ENCODE measurements at regions not wholly inside any gene's neighbourhood (a gene's known extent, or its start where the extent isn't known, plus 50 kb on each side); places are given as distances from the start of the nearest gene placed in this dataset.
"Not testable (repeated sequence)": the region's sequence is repeated elsewhere in the genome, so short reads cannot be mapped to it uniquely, and the experiment has no call there.

GRCh38 chr16:9165681-9166080 lies 74.2 kb downstream of the HAPSTR1 start:
- no peak overlapping the region for H3K4me3 ChIP-seq (ENCODE audit: low read depth in 1 of 3, low read length in 3 of 3)
- TF ChIP-seq, protein P1, sequence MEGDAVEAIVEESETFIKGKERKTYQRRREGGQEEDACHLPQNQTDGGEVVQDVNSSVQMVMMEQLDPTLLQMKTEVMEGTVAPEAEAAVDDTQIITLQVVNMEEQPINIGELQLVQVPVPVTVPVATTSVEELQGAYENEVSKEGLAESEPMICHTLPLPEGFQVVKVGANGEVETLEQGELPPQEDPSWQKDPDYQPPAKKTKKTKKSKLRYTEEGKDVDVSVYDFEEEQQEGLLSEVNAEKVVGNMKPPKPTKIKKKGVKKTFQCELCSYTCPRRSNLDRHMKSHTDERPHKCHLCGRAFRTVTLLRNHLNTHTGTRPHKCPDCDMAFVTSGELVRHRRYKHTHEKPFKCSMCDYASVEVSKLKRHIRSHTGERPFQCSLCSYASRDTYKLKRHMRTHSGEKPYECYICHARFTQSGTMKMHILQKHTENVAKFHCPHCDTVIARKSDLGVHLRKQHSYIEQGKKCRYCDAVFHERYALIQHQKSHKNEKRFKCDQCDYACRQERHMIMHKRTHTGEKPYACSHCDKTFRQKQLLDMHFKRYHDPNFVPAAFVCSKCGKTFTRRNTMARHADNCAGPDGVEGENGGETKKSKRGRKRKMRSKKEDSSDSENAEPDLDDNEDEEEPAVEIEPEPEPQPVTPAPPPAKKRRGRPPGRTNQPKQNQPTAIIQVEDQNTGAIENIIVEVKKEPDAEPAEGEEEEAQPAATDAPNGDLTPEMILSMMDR (IDR thresholded peaks at IDR 0.05; ENCODE audit: low read depth, low read length, missing input control) = no peak
- TF ChIP-seq HNF4G (IDR thresholded peaks at IDR 0.05) (no peak), RXRA (IDR thresholded peaks at IDR 0.05) (no peak), MAX (IDR thresholded peaks at IDR 0.05) (no peak), FOXA1 (IDR thresholded peaks at IDR 0.05) (no peak), REST (IDR thresholded peaks at IDR 0.05) (no peak), ZBTB33 (IDR thresholded peaks at IDR 0.05) (no peak), HNF4A (conservative IDR thresholded peaks at IDR 0.05) (no peak), NR2F2 (IDR thresholded peaks at IDR 0.05) (no peak), YY1 (IDR thresholded peaks at IDR 0.05) (no peak), GABPA (IDR thresholded peaks at IDR 0.05 in 1 of 2, conservative IDR thresholded peaks at IDR 0.05 in 1 of 2) (no peak), JUND (IDR thresholded peaks at IDR 0.05) (no peak), TAF1 (conservative IDR thresholded peaks at IDR 0.05) (no peak)
- H3K36me3 ChIP-seq (ENCODE audit: control insufficient read depth in 4 of 4, insufficient read depth in 3 of 4, low read depth in 1 of 4, low read length in 3 of 4) = no peaks in the 10 kb centered on the region
- DNase-seq (ENCODE audit: low spot score) = no peak
- 83% methylated on average over 10 of the region's 10 CpGs for WGBS
- H3K9me3 ChIP-seq (ENCODE audit: control insufficient read depth in 4 of 4, low read length in 3 of 4) = no peaks in the 10 kb centered on the region
- no peaks in the 10 kb centered on the region for H3K27me3 ChIP-seq (ENCODE audit: control insufficient read depth in 4 of 4, insufficient read depth in 4 of 4, low read length in 3 of 4)
- H3K4me1 ChIP-seq (ENCODE audit: control insufficient read depth in 4 of 4, insufficient read depth in 4 of 4, low read length in 3 of 4) = no peaks in the 10 kb centered on the region
- H3K27ac ChIP-seq (ENCODE audit: low read depth in 1 of 2, low read length in 2 of 2) = no peak overlapping the region
- no peak overlapping the region for H3K9ac ChIP-seq (ENCODE audit: low read depth in 1 of 2, low read length in 2 of 2)

DNA sequence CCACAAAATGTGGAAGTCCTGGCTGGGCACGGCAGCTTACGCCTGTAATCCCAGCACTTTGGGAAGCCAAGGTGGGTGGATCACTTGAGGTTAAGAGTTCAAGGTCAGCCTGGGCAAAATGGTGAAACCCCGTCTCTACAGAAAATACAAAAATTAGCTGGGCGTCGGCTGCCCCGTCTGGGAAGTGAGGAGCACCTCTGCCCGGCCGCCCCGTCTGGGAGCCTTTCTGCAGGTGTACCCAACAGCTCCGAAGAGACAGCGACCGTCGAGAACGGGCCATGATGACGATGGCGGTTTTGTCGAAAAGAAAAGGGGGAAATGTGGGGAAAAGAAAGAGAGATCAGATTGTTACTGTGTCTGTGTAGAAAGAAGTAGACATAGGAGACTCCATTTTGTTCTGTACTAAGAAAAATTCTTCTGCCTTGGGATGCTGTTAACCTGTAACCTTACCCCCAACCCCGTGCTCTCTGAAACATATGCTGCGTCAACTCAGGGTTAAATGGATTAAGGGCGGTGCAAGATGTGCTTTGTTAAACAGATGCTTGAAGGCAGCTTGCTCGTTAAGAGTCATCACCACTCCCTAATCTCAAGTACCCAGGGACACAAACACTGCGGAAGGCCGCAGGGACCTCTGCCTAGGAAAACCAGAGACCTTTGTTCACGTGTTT lies 75.0 kb downstream of the HAPSTR1 start:
- WGBS = 83% methylated on average over 20 of the region's 24 CpGs
- not testable (repeated sequence) for H3K4me1 ChIP-seq (ENCODE audit: control insufficient read depth in 4 of 4, insufficient read depth in 4 of 4, low read length in 3 of 4); DNase-seq (ENCODE audit: low spot score); H3K4me3 ChIP-seq (ENCODE audit: low read depth in 1 of 3, low read length in 3 of 3); H3K27ac ChIP-seq (ENCODE audit: low read depth in 1 of 2, low read length in 2 of 2); H3K9ac ChIP-seq (ENCODE audit: low read depth in 1 of 2, low read length in 2 of 2); H3K9me3 ChIP-seq (ENCODE audit: control insufficient read depth in 4 of 4, low read length in 3 of 4); H3K36me3 ChIP-seq (ENCODE audit: control insufficient read depth in 4 of 4, insufficient read depth in 3 of 4, low read depth in 1 of 4, low read length in 3 of 4); H3K27me3 ChIP-seq (ENCODE audit: control insufficient read depth in 4 of 4, insufficient read depth in 4 of 4, low read length in 3 of 4)

Data from liver (tissue), 8 donors.